ENCODE measurements at regions not wholly inside any gene's neighbourhood (a gene's known extent, or its start where the extent isn't known, plus 50 kb on each side); places are given as distances from the start of the nearest gene placed in this dataset.

DNA sequence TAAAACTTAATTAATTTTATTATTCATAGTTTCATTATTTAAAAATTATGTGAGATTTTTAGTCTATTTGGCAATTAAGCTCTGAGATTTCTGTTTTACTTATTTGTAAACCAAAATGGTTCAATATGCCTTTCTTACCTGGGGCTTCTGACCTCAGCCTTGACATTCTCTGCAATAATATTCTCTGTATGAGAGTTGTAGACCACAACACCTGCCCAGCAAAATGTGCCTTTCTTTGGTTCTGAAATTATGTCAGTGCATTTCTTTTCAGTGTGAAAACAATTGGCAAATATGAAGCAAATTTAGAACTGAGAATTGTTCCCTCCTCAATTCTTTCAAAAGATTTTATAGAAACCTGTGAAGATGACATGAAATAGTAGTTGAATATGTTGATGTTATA lies 426.4 kb upstream of the FZD8 start:
- TF ChIP-seq, protein P1, sequence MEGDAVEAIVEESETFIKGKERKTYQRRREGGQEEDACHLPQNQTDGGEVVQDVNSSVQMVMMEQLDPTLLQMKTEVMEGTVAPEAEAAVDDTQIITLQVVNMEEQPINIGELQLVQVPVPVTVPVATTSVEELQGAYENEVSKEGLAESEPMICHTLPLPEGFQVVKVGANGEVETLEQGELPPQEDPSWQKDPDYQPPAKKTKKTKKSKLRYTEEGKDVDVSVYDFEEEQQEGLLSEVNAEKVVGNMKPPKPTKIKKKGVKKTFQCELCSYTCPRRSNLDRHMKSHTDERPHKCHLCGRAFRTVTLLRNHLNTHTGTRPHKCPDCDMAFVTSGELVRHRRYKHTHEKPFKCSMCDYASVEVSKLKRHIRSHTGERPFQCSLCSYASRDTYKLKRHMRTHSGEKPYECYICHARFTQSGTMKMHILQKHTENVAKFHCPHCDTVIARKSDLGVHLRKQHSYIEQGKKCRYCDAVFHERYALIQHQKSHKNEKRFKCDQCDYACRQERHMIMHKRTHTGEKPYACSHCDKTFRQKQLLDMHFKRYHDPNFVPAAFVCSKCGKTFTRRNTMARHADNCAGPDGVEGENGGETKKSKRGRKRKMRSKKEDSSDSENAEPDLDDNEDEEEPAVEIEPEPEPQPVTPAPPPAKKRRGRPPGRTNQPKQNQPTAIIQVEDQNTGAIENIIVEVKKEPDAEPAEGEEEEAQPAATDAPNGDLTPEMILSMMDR (IDR thresholded peaks at IDR 0.05 in 4 of 5, conservative IDR thresholded peaks at IDR 0.05 in 1 of 5), result no peak
- TF ChIP-seq POLR2A (IDR thresholded peaks at IDR 0.05), result no peak

Data from gastrocnemius medialis (tissue), 4 donors.